ENCODE measurements at regions not wholly inside any gene's neighbourhood (a gene's known extent, or its start where the extent isn't known, plus 50 kb on each side); places are given as distances from the start of the nearest gene placed in this dataset.

GRCh38 chr21:20646431-20647165, 351.6 kb upstream of the NCAM2 start:
- Histone ChIP-seq H3K9me3 (peaks cover 6% of the 10 kb centered on the region), H3K36me3 (ENCODE audit: low read depth) (no peaks in the 10 kb centered on the region), H3K4me1 (ENCODE audit: low read depth) (peaks cover 5% of the 10 kb centered on the region), H3K4me3 (no peak overlapping the region)
- intact Hi-C loops (cut with DNase I, micrococcal nuclease) = no loop called here
- no peak for TF ChIP-seq CTCF (IDR thresholded peaks at IDR 0.05)
- no peak for ATAC-seq
- no peak for DNase-seq

- H3K4me3 ChIP-seq = no peak overlapping the region
- intact Hi-C loops (cut with DNase I, micrococcal nuclease) = no loop called here
- H3K36me3 ChIP-seq (ENCODE audit: low read depth) = no peaks in the 10 kb centered on the region
- H3K9me3 ChIP-seq = peaks cover 6% of the 10 kb centered on the region
- TF ChIP-seq CTCF (IDR thresholded peaks at IDR 0.05) = no peak
- peaks cover 5% of the 10 kb centered on the region for H3K4me1 ChIP-seq (ENCODE audit: low read depth)
- DNase-seq (no peak), ATAC-seq (no peak)
These were observed 350.6 kb upstream of the NCAM2 start for GRCh38 chr21:20647607-20648006.

- Histone ChIP-seq H3K4me1 (ENCODE audit: low read depth) (peaks cover 5% of the 10 kb centered on the region), H3K4me3 (no peak overlapping the region), H3K36me3 (ENCODE audit: low read depth) (no peaks in the 10 kb centered on the region), H3K9me3 (peaks cover 6% of the 10 kb centered on the region)
- intact Hi-C loops (cut with DNase I, micrococcal nuclease) = no loop called here
- ATAC-seq (no peak), DNase-seq (no peak)
- TF ChIP-seq CTCF (IDR thresholded peaks at IDR 0.05) = no peak
These were observed 349.0 kb upstream of the NCAM2 start for GRCh38 chr21:20649231-20649630.

GRCh38 chr21:20652846-20653245, 345.4 kb upstream of the NCAM2 start:
- intact Hi-C loops (cut with DNase I, micrococcal nuclease) = no loop called here
- ATAC-seq = no peak
- Histone ChIP-seq H3K9me3 (no peaks in the 10 kb centered on the region), H3K4me1 (ENCODE audit: low read depth) (no peaks in the 10 kb centered on the region), H3K4me3 (no peak overlapping the region), H3K36me3 (ENCODE audit: low read depth) (no peaks in the 10 kb centered on the region)
- DNase-seq = no peak
- TF ChIP-seq CTCF (IDR thresholded peaks at IDR 0.05) = no peak

GRCh38 chr21:20661246-20661645, 337.0 kb upstream of the NCAM2 start:
- no peak for TF ChIP-seq CTCF (IDR thresholded peaks at IDR 0.05)
- intact Hi-C loops (cut with DNase I, micrococcal nuclease) = no loop called here

More at GRCh38 chr21:20661246-20661645, 337.0 kb upstream of the NCAM2 start:
- ATAC-seq (no peak), DNase-seq (no peak)
- H3K4me3 ChIP-seq = no peak overlapping the region
- no peaks in the 10 kb centered on the region for H3K4me1 ChIP-seq (ENCODE audit: low read depth)
- H3K36me3 ChIP-seq (ENCODE audit: low read depth) = no peaks in the 10 kb centered on the region
- H3K9me3 ChIP-seq = peaks cover 4% of the 10 kb centered on the region
